SU-DHL-6 (cell line): ENCODE measurements at regions not wholly inside any gene's neighbourhood (a gene's known extent, or its start where the extent isn't known, plus 50 kb on each side); places are given as distances from the start of the nearest gene placed in this dataset.

ENCODE experiments used
- H2AFZ ChIP-seq: fragments of 200-600 bp; sonication (generic); 2 replicates; pipeline ENCODE4 v1.6.1; 2014; ENCODE audit warnings: low read depth, mild to moderate bottlenecking, moderate library complexity, mixed read lengths, antibody characterized with exemption, low read length; ENCODE audit not compliant: severe bottlenecking
- H3F3A ChIP-seq: fragments of 200-600 bp; shearing (Covaris generic); 2 replicates; pipeline ENCODE4 v1.6.0; 2016; ENCODE audit warnings: antibody characterized with exemption, mild to moderate bottlenecking; ENCODE audit not compliant: insufficient read depth
- H3K27ac ChIP-seq: fragments of 200-600 bp; sonication (generic); 2 replicates; pipeline ENCODE4 v1.5.1; 2016; ENCODE audit warnings: low read depth, mild to moderate bottlenecking, low read length, moderate library complexity, mixed read lengths
- H3K27me3 ChIP-seq: fragments of 200-600 bp; sonication (generic), shearing (Covaris generic); 2 replicates; pipeline ENCODE4 v1.6.0; 2014; ENCODE audit warnings: mild to moderate bottlenecking, low read length
- H3K36me3 ChIP-seq: fragments of 200-600 bp; sonication (generic); 2 replicates; pipeline ENCODE4 v1.6.1; 2014; ENCODE audit warnings: mild to moderate bottlenecking, low read length, mixed read lengths
- H3K4me2 ChIP-seq: fragments of 300-600, 200-600 bp; shearing (Covaris generic), sonication (generic); 2 replicates; pipeline ENCODE4 v1.6.0; 2014; ENCODE audit warnings: low read length, low read depth, mild to moderate bottlenecking; ENCODE audit not compliant: poor library complexity, severe bottlenecking
- H3K4me3 ChIP-seq: fragments of 200-600 bp; sonication (generic); 2 replicates; pipeline ENCODE4 v1.5.1; 2014; ENCODE audit warnings: antibody characterized with exemption, low read length, mild to moderate bottlenecking, mixed read lengths; ENCODE audit not compliant: insufficient read depth, poor library complexity, severe bottlenecking
- H3K79me2 ChIP-seq: fragments of 200-600 bp; sonication (generic); 2 replicates; pipeline ENCODE4 v1.6.1; 2014; ENCODE audit warnings: mild to moderate bottlenecking, low read length, moderate library complexity; ENCODE audit not compliant: insufficient read depth
- H3K9ac ChIP-seq: fragments of 200-600 bp; sonication (generic); 2 replicates; pipeline ENCODE4 v1.7.0; 2014; ENCODE audit warnings: mild to moderate bottlenecking, low read length
- H3K9me2 ChIP-seq: fragments of 200-600 bp; sonication (generic); replicated peaks from 2 replicates; pipeline ENCODE4 v1.6.1; 2014; ENCODE audit warnings: low read length; ENCODE audit not compliant: insufficient read depth
- H3K9me3 ChIP-seq: fragments of 200-600 bp; sonication (generic); 2 replicates; pipeline ENCODE4 v1.6.1; 2014; ENCODE audit warnings: low read length, mixed read lengths; ENCODE audit not compliant: insufficient read depth
- H4K20me1 ChIP-seq: fragments of 200-600 bp; sonication (generic); 2 replicates; pipeline ENCODE4 v1.6.1; 2014; ENCODE audit warnings: low read depth, mild to moderate bottlenecking, antibody characterized with exemption, low read length, moderate library complexity, mixed read lengths
- EZH2phosphoT487 ChIP-seq: fragments of 200-600 bp; sonication (generic), shearing (Covaris generic); conservative IDR thresholded peaks from 2 replicates; pipeline ENCODE4 v1.6.1; 2018; ENCODE audit warnings: mild to moderate bottlenecking, antibody characterized with exemption, low read length, moderate library complexity, mixed read lengths
- TF ChIP-seq, protein P1 (sequence below): fragments of 200-600 bp; sonication (generic); IDR thresholded peaks from one replicate; pipeline ENCODE4 v1.5.1; 2017; ENCODE audit warnings: antibody characterized with exemption, mild to moderate bottlenecking, low read length, moderate library complexity; ENCODE audit not compliant: insufficient read depth, poor library complexity, severe bottlenecking

DNA sequence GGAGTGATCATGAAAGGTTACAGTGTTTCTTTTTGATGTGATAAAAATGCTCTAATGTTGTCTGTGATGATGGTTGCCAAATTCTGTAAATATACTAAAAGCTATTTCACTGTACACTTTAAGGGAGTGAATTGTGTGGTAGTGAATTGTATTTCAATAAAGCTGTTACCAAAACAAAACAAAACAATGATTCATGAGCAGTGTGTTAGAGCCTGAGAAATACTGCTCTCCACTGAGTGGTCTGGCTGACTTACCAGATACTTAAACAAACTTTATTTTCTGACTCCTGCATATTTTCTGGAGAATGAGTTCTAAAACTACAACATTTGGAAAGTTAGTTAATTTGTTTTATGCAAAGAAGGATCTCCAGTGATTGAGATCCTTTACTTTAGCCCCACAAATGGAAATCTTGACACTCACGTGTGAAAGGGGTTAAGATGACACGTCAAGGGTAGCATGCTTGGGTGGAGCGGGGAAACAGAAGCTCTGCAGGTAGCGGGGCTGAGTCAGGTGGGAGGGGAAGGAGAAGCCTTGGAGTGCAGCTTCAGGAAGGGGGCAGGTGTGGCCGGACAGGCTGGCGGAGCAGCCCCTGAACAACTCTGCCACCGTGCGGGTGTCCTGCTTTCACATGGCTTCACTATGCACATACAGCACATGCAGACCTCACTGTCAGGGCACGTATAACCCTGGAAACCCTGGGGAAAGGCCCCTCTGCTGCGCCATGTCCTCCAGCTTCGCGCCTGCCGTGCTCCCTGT is 256.7 kb downstream of the IRX1 start:
- TF ChIP-seq, protein P1, sequence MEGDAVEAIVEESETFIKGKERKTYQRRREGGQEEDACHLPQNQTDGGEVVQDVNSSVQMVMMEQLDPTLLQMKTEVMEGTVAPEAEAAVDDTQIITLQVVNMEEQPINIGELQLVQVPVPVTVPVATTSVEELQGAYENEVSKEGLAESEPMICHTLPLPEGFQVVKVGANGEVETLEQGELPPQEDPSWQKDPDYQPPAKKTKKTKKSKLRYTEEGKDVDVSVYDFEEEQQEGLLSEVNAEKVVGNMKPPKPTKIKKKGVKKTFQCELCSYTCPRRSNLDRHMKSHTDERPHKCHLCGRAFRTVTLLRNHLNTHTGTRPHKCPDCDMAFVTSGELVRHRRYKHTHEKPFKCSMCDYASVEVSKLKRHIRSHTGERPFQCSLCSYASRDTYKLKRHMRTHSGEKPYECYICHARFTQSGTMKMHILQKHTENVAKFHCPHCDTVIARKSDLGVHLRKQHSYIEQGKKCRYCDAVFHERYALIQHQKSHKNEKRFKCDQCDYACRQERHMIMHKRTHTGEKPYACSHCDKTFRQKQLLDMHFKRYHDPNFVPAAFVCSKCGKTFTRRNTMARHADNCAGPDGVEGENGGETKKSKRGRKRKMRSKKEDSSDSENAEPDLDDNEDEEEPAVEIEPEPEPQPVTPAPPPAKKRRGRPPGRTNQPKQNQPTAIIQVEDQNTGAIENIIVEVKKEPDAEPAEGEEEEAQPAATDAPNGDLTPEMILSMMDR = no peak
- TF ChIP-seq EZH2phosphoT487 = no peak
- Histone ChIP-seq H3K36me3 (no peaks in the 10 kb centered on the region), H3F3A (no peaks in the 10 kb centered on the region), H3K27ac (no peak overlapping the region), H3K4me2 (no peak overlapping the region), H3K9ac (no peak overlapping the region), H3K27me3 (no peaks in the 10 kb centered on the region), H3K9me2 (no peaks in the 10 kb centered on the region), H2AFZ (no peak overlapping the region), H3K79me2 (no peaks in the 10 kb centered on the region), H4K20me1 (no peaks in the 10 kb centered on the region), H3K4me3 (no peak overlapping the region), H3K9me3 (no peaks in the 10 kb centered on the region)

DNA sequence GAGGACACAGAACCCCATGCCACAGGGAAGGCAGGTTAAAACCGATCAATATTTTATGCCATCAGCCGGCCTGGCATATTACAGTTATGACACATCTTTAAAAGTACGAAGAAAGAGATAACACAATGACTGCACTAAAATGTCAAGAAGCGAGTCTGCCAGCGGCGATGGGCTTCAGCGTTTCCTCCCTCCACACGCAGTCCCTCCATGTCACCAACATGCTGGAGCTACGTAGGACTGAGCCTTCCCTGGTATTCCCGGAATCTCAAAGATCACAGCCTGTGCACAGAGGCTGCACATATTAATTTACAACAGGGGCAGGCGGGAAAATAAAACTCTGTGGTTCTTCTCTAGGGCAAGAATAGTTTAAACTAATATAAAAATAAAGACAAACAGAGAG is 257.7 kb downstream of the IRX1 start:
- H3K9me3 ChIP-seq = no peaks in the 10 kb centered on the region
- H2AFZ ChIP-seq = no peak overlapping the region
- H3K36me3 ChIP-seq = no peaks in the 10 kb centered on the region
- H3K9me2 ChIP-seq = no peaks in the 10 kb centered on the region
- H3K27me3 ChIP-seq = no peaks in the 10 kb centered on the region
- TF ChIP-seq, protein P1 = no peak
- no peak for TF ChIP-seq EZH2phosphoT487
- H3K4me2 ChIP-seq = no peak overlapping the region
- no peaks in the 10 kb centered on the region for H3K79me2 ChIP-seq
- no peaks in the 10 kb centered on the region for H3F3A ChIP-seq
- H3K27ac ChIP-seq = no peak overlapping the region
- no peaks in the 10 kb centered on the region for H4K20me1 ChIP-seq
- H3K4me3 ChIP-seq = no peak overlapping the region
- no peak overlapping the region for H3K9ac ChIP-seq

DNA sequence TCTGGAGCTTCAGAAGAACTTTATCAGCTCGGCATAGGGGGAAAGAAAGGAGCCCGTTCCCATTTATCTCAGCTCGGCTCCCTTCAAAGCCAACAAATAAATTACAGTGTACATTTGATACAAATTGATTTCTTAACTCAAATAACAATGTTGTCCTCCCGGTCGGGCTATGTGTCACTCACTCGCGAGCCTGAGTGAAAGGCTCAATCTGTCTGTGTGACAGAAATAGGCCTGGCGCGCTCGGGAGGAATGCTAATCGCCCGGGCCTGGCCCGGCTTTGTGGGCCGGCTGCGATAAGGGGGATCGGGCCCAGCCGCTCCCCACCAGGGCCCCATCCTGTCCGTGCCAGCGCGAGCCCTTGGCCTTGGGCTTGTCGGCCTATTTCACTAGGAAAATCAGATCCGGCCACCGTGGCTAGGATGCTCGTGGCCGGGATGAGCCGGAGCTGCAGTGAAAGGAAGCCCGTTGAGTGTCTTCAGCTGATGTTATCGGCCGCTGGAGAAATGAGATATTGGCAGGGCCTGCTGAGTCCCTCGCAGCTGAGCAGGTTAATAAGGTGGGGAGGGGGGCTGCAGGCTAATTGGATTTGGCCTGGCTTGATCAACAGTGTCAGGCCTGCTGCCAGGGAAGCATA is 258.7 kb downstream of the IRX1 start:
- H3K9me3 ChIP-seq = no peaks in the 10 kb centered on the region
- H3K27ac ChIP-seq = no peak overlapping the region
- H3K79me2 ChIP-seq = no peaks in the 10 kb centered on the region
- H3F3A ChIP-seq = no peaks in the 10 kb centered on the region
- no peak for TF ChIP-seq EZH2phosphoT487
- TF ChIP-seq, protein P1 = no peak
- no peaks in the 10 kb centered on the region for H4K20me1 ChIP-seq
- no peak overlapping the region for H3K9ac ChIP-seq
- H3K27me3 ChIP-seq = no peaks in the 10 kb centered on the region
- H3K36me3 ChIP-seq = no peaks in the 10 kb centered on the region
- no peak overlapping the region for H2AFZ ChIP-seq
- no peaks in the 10 kb centered on the region for H3K9me2 ChIP-seq
- no peak overlapping the region for H3K4me2 ChIP-seq
- H3K4me3 ChIP-seq = no peak overlapping the region
